NCI-H1694 (cell line): ENCODE measurements at regions not wholly inside any gene's neighbourhood (a gene's known extent, or its start where the extent isn't known, plus 50 kb on each side); places are given as distances from the start of the nearest gene placed in this dataset.
"Not testable (repeated sequence)": the region's sequence is repeated elsewhere in the genome, so short reads cannot be mapped to it uniquely, and the experiment has no call there.

Source experiments
- DNase-seq: peaks from one replicate; lab custom pipeline; 2025; lab: John Stamatoyannopoulos, UW

DNA sequence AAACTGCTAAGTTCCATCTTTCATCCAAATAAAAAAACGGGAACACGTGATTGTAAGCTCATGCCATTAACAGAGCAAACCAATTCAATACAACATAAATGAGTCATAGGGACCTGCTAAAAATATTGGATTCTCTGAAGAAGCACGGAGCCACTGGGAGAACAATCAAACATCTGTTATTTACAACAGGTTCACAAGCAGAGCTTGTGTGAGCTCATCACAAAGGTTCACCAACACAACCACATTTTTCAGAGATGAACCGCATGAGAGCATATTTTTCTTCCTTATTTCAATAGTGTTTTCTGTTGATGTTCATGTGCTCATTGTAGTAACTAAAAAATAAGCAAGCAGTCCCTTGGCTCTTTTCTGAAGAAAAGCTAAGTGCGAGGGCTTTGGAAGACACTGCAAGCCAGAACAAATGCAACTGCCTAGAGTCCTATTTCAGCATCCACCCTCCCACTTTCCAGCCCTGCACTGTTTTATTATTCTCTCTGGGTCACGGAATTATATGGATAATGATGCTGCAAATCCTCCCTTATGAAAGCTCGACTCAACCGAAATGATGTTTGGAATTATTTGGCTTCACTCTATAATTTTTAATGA is 545.8 kb downstream of the LIG4 start:
- DNase-seq: peak; percentile 85

DNA sequence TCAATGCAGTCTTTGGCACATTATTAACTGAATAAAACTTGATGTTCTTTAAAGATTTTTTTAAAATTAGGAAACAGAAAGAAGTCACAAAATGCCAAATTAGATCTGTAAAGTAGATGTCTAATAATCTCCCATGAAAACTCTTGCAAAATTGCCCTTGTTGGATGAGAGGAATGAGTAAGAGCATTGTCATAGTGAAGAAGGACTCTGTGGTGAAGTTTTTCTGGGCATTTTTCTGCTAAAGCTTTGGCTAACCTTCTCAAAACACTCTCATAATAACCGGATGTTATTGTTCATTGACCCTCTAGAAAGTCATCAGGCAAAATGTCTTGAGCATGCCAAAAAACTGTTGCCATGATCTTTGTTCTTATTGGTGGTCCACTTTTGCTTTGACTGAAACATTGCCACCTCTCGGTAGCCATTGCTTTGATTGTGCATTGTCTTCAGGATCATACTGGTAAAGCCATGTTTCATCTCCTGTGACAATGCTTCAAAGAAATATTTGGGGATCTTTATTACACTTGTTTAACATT is 549.3 kb downstream of the LIG4 start:
- no peak for DNase-seq

DNA sequence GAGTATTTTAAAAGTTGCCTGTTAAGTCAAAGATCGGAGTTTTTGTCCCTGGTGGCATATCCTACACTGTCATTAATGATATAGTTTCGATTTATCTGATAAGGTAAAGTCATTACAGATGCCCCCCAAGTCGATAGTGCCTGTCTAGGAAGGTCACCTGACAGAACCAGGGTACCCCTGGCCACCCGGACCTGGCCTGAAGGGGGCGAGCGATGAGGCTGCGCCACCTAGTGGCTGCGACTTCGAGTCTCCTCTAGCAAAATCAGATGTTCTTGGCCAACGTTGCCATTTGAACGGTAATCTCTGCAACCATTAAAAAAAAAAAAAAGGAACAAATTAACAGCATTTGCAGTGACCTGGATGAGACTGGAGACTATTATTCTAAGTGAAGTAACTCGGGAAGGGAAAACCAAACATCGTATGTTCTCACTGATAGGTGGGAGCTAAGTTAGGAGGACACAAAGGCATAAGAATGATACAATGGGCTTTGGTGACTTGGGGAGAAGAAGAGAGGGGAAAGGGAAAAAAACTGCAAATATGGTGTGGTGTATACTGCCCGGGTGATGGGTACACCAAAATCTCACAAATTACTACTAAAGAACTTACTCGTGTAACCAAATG is 565.1 kb downstream of the LIG4 start:
- no peak for DNase-seq

DNA sequence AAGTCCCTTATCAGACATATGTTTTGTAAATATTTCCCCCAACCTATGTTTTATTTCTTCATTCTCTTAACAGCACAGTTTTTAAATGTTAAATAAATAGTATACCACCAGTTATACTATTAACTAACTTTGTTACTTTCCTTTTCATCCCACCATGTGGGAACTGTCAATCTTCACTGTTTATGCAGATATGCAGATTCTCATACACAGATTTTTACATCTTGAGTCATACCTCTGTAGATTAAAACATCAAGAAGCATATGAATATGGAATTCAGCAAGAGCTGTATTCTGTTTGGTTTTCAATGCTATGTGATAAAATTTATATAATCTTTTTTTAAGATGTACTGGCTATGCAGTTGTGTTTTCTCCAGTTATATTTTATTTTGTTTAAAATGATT is 566.3 kb downstream of the LIG4 start:
- no peak for DNase-seq

DNA sequence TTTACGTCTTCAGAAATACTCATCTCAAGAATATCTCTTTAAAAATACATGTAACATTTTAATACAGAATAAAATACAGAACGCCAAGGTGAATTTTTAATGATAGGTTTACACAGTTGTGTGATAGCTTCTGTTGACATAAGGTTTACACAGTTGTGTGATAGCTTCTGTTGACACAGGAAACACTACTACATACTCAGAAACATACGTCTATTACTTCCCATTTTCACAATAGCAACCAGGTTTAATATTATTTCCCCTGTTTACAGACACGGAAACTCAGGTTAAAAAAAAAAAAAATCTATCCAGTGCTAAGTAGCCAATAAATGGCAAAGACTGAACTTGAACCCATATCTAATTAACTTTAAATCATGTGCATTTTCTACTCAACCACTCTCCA is 571.2 kb downstream of the LIG4 start:
- no peak for DNase-seq

DNA sequence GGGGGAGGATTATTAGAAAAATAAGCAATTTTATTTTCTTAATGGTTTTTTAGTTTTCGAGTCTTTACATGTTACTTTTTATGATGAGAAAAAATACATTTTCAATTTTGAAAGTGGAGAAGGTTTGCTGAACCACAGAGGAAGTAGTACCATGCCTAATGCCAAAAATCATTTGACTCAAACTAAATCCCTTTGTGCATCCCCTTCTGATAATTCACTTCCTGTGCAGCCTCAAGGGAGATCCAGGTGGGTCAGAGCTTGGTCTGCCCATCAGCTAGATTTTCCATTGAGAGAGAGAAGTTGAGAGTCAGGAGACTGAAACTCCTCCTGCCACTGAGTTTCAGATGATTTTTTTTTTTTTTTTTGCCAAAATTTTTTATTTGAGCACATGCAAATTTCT is 571.7 kb downstream of the LIG4 start:
- no peak for DNase-seq

DNA sequence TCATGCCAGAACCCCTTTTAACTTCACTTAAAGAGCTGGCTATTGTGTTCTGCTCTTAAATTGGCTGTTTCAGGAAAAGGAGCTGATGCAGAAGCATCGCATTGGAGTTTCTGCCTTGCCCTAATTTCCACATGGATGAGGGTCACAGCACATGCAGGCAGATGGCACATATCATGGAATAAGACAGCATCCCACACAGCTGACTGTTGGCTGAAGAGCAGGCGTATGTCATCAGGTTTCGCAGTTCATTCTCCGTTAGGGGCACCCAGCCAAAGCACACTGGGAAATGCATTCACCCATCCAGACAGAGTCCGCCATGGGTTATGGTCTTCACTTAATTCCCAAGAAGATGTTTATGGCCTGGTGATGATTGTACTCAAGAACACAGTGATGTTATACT is 572.5 kb downstream of the LIG4 start:
- peak; percentile 96 for DNase-seq

DNA sequence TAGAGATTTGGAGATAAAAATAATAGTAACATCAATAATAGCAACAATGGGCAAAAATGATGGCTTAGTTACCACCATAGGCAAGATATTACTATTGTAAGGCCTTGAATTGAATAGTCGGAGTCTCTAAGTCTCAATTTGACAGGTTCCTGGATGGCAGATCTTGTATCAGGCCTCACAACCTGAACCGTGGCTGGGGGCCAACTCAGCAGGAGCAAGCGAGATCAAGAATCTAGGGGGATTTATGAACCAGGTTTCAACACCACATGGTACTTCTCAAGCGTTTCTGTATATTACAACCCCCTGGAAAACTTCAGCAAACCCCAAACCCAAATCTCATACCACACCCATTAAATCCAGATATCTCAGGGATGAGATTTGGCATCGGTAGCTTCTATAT is 573.8 kb downstream of the LIG4 start:
- no peak for DNase-seq

DNA sequence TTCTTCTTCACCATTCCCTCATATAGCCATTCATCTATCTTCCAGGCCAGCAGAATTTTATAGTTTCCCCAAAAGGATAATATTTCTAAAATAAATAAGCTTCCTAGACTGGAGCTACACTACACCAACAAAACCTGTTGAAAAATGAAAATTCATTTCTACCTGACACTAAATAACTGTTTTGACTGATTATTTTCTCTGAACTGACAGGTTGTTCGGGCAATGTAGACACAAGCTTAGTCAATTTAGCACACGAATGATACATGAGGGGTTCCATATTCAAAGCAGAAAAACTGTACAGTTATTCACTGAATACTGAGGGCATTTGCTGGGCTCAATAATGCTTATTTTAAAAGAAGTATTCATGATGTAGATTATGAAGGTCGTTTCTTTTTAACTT is 589.7 kb downstream of the LIG4 start:
- DNase-seq: no peak

DNA sequence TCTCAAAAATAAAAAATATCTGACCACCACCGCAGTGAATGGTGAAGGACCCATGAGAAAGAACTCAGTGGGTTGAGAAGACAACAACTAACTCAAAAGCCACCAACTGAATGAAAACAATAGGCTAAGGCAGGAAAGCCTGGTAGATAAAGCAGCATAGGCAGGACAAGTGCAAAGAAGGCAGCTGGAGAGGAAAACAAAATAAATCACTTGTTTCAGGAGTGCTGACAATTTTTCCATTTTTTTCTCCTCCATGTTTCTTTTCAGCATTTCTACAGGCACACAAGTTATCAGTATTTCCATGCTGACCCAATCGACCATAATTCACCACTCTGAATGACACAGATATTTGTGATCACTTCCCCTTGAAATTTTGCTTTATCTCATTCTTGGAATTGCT is 597.8 kb downstream of the LIG4 start:
- DNase-seq: no peak

DNA sequence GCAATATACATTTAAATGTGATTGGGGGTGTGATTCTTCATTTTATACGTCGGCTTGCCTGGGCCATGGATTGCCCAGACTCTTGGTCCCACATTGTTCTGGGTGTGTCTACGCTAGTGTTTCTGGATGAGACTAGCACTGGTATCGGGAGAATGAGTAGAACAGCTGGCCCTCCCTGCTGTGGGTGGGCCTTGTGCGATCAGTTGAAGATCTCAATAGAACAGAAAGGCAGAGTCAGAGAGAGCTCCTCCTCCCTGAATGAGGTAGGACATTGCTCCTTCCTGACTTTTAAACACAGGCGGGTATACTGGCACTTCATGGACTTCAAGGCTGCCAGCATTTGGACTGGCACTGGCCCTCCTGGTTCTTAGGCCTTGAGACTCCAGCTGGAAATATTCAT is 603.0 kb downstream of the LIG4 start:
- DNase-seq: no peak

DNA sequence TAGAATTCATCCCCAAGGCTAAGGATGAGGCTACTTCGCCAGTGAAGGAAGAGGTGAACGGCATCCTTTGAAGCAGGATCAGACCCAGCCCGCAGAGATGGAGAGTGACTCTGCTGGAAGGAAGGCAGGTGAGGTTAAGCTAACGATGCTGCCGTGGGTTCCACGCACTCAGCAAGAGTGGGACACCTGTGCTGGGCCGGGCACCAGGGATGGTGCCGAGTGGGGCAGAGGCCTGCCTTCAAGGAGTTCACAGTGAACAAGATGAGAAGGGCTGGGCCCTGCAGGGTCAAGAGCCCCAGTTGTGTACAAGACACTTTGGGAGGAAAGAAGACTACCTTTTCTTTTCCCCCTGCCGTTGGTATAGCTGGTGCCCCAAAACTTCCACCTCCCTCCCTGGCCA is 606.6 kb downstream of the LIG4 start:
- no peak for DNase-seq

DNA sequence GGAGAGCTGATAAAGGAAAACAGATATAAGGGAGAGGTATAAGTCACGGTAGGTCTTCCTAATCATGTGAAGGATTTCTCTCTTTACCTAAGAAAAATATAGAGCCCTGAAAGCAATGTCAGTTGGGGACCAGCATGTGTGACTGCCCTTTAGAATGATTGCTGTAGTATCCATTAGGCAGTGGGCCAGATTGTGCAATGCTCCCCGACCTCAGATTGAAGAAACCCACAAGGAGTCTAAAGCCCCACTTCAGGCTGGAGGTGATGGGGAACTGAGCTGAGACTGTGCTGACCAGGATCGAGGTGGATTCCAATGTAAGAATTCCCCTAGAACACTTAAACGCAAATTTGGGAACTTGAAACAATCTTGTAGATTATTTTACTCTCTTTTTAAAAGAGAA is 614.4 kb downstream of the LIG4 start:
- DNase-seq: no peak

DNA sequence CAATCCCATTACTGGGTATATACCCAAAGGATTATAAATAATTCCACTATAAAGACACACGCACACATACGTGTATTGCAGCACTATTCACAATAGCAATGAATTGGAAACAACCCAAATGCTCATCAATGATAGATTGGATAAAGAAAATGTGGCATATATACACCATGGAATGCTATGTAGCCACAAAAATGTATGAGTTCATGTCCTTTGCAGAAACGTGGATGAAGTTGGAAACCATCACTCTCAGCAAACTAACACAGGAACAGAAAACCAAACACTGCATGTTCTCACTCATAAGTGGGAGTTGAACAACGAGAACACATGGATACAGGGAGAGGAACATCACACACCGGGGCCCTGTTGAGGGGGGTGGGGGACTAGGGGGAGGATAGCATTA is 619.0 kb downstream of the LIG4 start:
- DNase-seq: not testable (repeated sequence)

DNA sequence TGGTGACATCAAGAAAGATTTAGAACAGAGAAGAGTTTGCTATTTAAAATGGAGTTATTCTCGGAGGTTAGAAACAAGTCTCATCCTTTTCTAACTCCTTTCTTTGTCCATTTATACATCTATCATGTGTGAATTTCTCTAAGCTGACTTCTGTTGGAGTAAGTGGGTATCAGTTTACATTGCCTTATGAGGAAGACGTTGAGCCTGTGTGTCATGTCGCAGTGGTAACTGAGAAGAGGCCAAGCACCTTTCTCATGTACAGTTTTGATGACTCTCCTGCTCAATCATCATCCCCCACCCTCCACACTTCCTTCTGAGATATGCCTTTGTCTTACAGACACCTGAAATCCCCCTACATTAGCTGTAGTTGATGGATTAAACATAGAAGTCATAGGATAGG is 624.8 kb downstream of the LIG4 start:
- no peak for DNase-seq

DNA sequence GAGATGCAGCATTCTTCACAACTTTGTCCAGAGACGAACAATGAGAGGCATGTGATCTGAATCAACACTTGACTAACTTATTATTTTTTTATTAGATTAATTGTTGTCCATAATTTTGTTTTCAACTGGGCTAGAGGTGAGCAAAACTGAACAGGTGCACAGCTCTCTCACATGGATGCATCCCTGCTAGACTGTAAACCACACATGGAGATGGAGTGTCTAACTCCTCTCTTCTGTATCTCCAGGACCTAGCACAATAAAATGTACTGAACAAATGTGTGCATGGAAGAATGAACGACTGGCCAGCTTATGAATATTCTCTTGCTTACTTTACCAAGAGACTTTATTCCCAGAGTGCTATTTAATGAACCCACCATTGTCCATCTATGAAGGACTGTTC is 627.7 kb downstream of the LIG4 start:
- no peak for DNase-seq

DNA sequence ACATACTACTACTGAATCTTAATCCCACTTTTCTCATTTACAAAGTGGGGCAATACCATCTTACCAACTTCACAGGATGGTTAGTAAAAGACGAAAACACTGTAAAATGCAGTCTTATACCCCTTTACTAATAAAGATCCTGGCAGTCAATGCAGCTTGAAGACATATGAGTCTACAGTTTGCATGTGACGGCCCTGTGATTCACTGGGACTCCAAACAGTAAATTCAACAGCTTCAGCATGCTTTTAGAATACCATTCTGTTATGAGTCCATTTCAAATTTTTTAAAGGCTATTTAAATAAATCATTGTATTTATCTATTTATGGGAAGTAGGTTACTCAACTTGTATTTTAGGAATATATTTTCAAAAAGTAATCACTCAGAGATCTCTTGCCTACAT is 629.1 kb downstream of the LIG4 start:
- no peak for DNase-seq

DNA sequence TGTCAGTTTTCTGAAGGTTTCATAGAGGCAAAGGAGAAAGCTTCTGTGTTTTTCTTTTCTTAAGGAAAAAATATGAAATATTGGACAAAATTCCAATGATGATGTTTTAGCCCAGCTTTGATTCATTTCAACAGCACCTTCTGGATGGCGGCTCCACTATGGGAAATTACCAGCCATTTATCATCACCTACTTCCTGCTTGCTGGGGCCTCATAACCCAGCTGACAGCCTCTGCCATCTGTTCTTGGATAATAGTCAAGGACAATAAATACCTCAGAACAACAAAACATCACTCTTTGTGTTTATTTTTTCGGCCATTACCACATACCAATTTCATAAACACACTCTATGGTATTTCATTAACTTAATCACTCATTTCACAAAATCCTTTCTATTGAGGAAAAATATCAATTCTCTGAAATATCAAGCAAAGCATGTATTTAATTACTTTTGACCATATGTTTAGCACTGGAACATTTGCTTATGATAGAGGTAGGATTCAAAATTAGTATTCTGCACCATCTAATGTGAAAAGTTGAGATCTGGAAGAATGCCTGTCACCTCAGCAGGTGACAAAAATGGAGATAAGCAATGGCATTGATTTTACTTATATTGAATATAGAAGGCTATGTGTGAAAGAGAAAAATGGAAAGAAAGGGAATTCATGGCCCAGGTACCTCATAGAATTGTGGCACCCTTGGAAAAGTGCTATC is 629.7 kb downstream of the LIG4 start:
- peak; percentile 75 for DNase-seq

DNA sequence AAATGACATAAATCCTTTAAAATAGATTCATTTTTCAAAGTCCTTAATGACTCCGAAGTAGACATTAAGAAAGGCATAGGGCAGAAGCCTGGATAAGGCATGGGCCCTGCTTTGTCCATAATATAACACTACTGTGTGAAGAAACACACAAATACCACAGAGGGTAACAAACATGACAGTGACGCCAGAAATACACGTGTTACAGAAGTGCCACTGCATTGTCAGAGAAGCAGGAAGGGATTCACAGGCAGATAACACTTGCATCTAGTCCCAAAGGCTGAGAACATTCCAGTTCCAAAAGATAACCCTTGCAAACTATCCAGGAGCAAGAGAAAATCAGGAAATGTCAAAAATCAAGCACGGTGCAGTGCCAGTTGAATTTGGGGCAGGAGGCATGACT is 633.2 kb downstream of the LIG4 start:
- no peak for DNase-seq

DNA sequence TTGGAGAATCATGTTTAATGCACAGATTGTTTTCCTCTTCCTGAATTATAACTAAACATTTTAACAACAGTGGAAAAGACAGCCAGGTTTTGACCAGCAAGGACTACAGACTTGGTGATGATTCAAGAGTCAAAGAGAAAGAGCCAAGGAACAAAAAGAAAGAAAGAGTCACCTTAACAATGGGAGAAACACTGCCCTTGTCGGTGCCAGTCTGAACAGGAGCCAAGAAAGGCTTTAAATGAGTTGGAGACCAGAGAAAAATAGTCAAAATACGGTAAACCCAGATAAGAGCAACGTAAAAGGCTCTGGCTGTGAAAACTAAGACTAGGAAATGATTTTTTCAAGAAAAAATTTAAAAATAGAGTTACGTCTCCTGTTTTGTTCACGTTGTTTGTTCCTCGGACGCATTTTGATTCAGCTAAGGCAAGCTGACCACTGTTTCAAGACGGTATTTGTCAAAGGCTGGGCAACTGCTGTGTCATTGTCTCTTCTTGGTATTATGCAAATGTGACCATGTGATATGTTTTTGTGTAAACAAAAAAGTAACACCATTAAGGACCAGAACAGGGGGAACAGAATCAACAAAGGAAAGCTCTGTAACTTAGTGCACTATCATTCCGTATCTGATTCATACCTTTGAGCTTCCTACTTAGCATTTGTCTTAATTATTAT is 634.5 kb downstream of the LIG4 start:
- no peak for DNase-seq

DNA sequence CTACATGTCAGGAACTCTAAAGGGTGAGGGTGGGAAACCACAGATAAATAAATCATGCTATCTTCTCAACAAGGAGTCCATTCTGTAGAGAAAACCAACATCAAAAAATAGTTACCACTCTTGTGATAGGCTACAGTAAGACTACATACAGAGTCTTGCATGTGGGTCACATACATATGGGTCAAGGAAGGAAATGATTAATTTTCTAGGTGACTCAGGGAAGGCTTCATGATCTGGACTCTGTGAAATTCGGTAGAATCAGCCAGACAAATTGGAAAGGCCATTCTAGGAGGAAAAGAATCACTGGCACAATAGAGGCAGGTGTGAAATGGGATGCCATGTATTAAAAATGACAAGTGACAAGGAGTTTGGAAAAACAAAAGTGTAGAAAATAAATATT is 638.9 kb downstream of the LIG4 start:
- no peak for DNase-seq

DNA sequence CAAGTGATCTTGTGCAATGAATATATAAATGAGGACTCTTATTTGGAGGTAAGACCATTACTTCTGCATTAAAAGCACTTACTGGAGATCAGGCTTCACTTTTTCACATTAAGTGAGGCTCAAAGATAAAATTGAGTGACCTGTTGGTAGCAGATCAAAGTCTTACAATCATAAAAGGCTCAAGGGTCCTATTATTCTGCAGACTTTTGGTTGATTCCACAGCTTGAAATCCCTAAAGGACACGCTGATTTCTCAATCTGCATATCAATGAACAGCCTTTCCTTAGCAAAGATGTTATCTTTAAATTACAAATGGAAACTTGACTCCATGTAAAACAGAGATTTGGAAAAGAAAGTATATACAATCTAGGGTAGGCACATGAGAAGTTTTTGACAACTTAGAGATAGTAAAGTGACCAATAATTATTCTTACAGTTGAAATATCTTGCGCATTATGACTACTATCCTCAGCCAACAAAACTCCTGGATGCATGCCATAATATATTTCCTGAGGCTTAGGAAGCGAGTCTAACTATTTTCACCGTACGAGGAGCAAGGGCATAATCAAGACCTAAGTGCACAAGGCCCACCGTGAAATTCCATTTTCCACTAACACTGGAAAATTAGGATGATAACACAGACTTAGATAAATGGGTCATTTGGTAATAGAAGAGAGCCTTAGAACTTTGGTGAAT is 640.7 kb downstream of the LIG4 start:
- DNase-seq: no peak
